Astrocyte (in vitro differentiated cells and primary cell): ENCODE measurements at regions not wholly inside any gene's neighbourhood (a gene's known extent, or its start where the extent isn't known, plus 50 kb on each side); places are given as distances from the start of the nearest gene placed in this dataset.

ENCODE experiments used
- EZH2 ChIP-seq: IDR thresholded peaks from 2 replicates; pipeline ENCODE4 v1.6.1; 2012; ENCODE audit warnings: mild to moderate bottlenecking, low read length, inconsistent platforms; ENCODE audit not compliant: insufficient read depth
- TF ChIP-seq, protein P1 (sequence below): IDR thresholded peaks from 2 replicates; pipeline ENCODE4 v1.5.1; 2011; ENCODE audit warnings: low read depth, mild to moderate bottlenecking, inconsistent platforms, low read length, moderate library complexity; ENCODE audit not compliant: insufficient read depth

DNA sequence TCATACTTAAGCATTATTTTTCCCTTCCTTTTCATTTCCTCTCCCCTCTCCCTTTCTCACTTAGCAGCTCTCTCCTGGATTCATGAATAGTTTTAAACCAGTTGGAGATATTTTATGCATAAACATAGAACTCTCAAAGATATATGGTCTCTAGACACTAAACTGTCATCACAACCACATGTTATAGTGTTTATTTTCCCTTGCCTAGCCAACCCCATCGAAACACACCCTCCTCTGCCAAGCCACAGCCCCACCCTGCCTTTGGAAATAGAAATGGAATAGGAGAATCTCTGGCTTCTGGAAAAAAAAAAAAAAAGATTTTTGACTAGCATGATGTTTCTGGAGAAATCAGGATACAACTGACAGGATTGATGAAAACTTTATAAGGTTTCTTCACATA, 64.8 kb upstream of the RBPJ start:
- no peak for TF ChIP-seq EZH2
- TF ChIP-seq, protein P1, sequence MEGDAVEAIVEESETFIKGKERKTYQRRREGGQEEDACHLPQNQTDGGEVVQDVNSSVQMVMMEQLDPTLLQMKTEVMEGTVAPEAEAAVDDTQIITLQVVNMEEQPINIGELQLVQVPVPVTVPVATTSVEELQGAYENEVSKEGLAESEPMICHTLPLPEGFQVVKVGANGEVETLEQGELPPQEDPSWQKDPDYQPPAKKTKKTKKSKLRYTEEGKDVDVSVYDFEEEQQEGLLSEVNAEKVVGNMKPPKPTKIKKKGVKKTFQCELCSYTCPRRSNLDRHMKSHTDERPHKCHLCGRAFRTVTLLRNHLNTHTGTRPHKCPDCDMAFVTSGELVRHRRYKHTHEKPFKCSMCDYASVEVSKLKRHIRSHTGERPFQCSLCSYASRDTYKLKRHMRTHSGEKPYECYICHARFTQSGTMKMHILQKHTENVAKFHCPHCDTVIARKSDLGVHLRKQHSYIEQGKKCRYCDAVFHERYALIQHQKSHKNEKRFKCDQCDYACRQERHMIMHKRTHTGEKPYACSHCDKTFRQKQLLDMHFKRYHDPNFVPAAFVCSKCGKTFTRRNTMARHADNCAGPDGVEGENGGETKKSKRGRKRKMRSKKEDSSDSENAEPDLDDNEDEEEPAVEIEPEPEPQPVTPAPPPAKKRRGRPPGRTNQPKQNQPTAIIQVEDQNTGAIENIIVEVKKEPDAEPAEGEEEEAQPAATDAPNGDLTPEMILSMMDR: no peak
